GM12878 (cell line): ENCODE measurements at regions not wholly inside any gene's neighbourhood (a gene's known extent, or its start where the extent isn't known, plus 50 kb on each side); places are given as distances from the start of the nearest gene placed in this dataset.

Experiments
- ATAC-seq: fragments of 200-7000 bp; cut with Tn5 transposase; 3 replicates; pipeline ENCODE4 v1.9.1; 2020; ENCODE audit warnings: mild to moderate bottlenecking, moderate library complexity
- BruUV-seq: library from RNA; stranded (reverse); fragments of 400-500 nt; replicated peaks from 2 replicates; lab custom pipeline; 2021; lab: Mats Ljungman, UMichigan
- CTCF ChIA-PET: fragments of 300-600 bp; sonication (Branson Sonifier 250); formaldehyde crosslinking; extraction: SDS; loops from one replicate; lab custom pipeline; 2021; ENCODE audit warnings: inconsistent platforms; lab: Yijun Ruan, JAX
- POLR2A ChIA-PET: fragments of 350-600 bp; formaldehyde crosslinking; extraction: SDS; loops from one replicate; lab custom pipeline; 2021; ENCODE audit warnings: inconsistent platforms; lab: Charles Lee
- RAD21 ChIA-PET: fragments of 300-600 bp; sonication (Branson Sonifier 250); formaldehyde crosslinking; loops from one replicate; lab custom pipeline; 2023; ENCODE audit warnings: antibody characterized with exemption; ENCODE audit not compliant: unreplicated experiment; lab: Charles Lee
- SMC1A ChIA-PET: fragments of 300-600 bp; sonication (Branson Sonifier 250); formaldehyde crosslinking; loops from one replicate; lab custom pipeline; 2023; ENCODE audit not compliant: unreplicated experiment, uncharacterized antibody; lab: Charles Lee
- DNase-seq: peaks from one replicate; pipeline ENCODE4 v3.0.0-alpha.2; 2011; ENCODE audit warnings: low read depth, low spot score
- FAIRE-seq: peaks from 3 replicates; lab custom pipeline; 2011; peaks lifted over from hg19 to GRCh38; lab: Jason Lieb, UNC
- H2AFZ ChIP-seq: 2 replicates; pipeline ENCODE4 v1.6.0; 2011; ENCODE audit warnings: low read depth, low read length, control low read depth; ENCODE audit not compliant: control insufficient read depth
- H3K27ac ChIP-seq: 2 replicates; pipeline ENCODE4 v1.5.1; 2011; ENCODE audit warnings: control low read depth; ENCODE audit not compliant: control insufficient read depth, insufficient read depth
- H3K27me3 ChIP-seq, 2 experiments: replicated peaks in 1 of 2; 2 replicates each; pipeline versions ENCODE4 v1.6.0 to v1.6.1; 2011; ENCODE audit warnings: low read length in 1 of 2; ENCODE audit not compliant: control insufficient read depth in 2 of 2, insufficient read depth in 2 of 2
- H3K36me3 ChIP-seq, 2 experiments: 2 replicates each; pipeline ENCODE4 v1.5.1; 2011; ENCODE audit warnings: low read length in 1 of 2; ENCODE audit not compliant: control insufficient read depth in 2 of 2, insufficient read depth in 2 of 2
- H3K4me1 ChIP-seq: 2 replicates; pipeline ENCODE4 v1.6.1; 2011; ENCODE audit warnings: mild to moderate bottlenecking, low read length, moderate library complexity, mixed read lengths; ENCODE audit not compliant: control insufficient read depth, insufficient read depth
- H3K4me2 ChIP-seq: 2 replicates; pipeline ENCODE4 v1.6.0; 2011; ENCODE audit warnings: control low read depth; ENCODE audit not compliant: control insufficient read depth, insufficient read depth
- H3K4me3 ChIP-seq: fragments of 200-600 bp; sonication (generic); 2 replicates; pipeline ENCODE4 v1.5.1; 2016
- H3K79me2 ChIP-seq: 2 replicates; pipeline ENCODE4 v1.6.0; 2011; ENCODE audit warnings: low read length; ENCODE audit not compliant: control insufficient read depth, insufficient read depth
- H3K9ac ChIP-seq: 2 replicates; pipeline ENCODE4 v1.8.0; 2011; ENCODE audit warnings: low read length, control low read depth, mixed read lengths; ENCODE audit not compliant: control insufficient read depth, insufficient read depth
- H3K9me3 ChIP-seq: replicated peaks from 3 replicates; pipeline ENCODE4 v1.5.1; 2011; ENCODE audit warnings: mild to moderate bottlenecking, low read length; ENCODE audit not compliant: control insufficient read depth, insufficient read depth
- H4K20me1 ChIP-seq: 2 replicates; pipeline ENCODE4 v1.6.0; 2011; ENCODE audit not compliant: control insufficient read depth, insufficient read depth
- ATF2 ChIP-seq: IDR thresholded peaks from 2 replicates; pipeline ENCODE4 v1.6.1; 2012; ENCODE audit warnings: low read length, inconsistent platforms
- CEBPZ ChIP-seq: fragments of 150-350 bp; IDR thresholded peaks from 2 replicates; pipeline ENCODE4 v1.6.1; 2016; ENCODE audit warnings: low read depth, low read length
- CREB1 ChIP-seq: IDR thresholded peaks from 2 replicates; pipeline ENCODE4 v1.6.1; 2012; ENCODE audit warnings: low read depth, mild to moderate bottlenecking, inconsistent platforms
- E2F4 ChIP-seq: IDR thresholded peaks from 2 replicates; pipeline ENCODE4 v1.6.1; 2012; ENCODE audit warnings: low read depth, low read length, improper control_type of control experiment
- IKZF2 ChIP-seq, 2 experiments: fragments of 450-650 bp; IDR thresholded peaks; 2 replicates each; pipeline ENCODE4 v1.6.1; 2017; ENCODE audit warnings: mild to moderate bottlenecking in 2 of 2, moderate library complexity in 2 of 2
- NFIC ChIP-seq: IDR thresholded peaks from 2 replicates; pipeline ENCODE4 v1.6.1; 2012; ENCODE audit warnings: low read depth, mild to moderate bottlenecking, inconsistent platforms, low read length, moderate library complexity
- NKRF ChIP-seq: fragments of 450-650 bp; conservative IDR thresholded peaks from 2 replicates; pipeline ENCODE4 v1.6.1; 2017; ENCODE audit warnings: mild to moderate bottlenecking, moderate library complexity
- RB1 ChIP-seq: fragments of 450-650 bp; formaldehyde crosslinking; IDR thresholded peaks from 2 replicates; pipeline ENCODE4 v1.6.1; 2017; ENCODE audit warnings: mild to moderate bottlenecking, borderline replicate concordance
- SP1 ChIP-seq: IDR thresholded peaks from one replicate; pipeline ENCODE4 v1.6.1; 2011; ENCODE audit warnings: low read depth, low read length
- TBL1XR1 ChIP-seq: IDR thresholded peaks from 2 replicates; pipeline ENCODE4 v1.6.1; 2012; ENCODE audit warnings: low read depth, low read length, improper control_type of control experiment
- ZBTB40 ChIP-seq: fragments of 450-650 bp; IDR thresholded peaks from 2 replicates; pipeline ENCODE4 v1.6.1; 2016; ENCODE audit warnings: mild to moderate bottlenecking, moderate library complexity, borderline replicate concordance
- ZNF24 ChIP-seq: fragments of 450-650 bp; IDR thresholded peaks from 2 replicates; pipeline ENCODE4 v1.6.1; 2017; ENCODE audit warnings: antibody characterized with exemption, mild to moderate bottlenecking
- ZZZ3 ChIP-seq: IDR thresholded peaks from 2 replicates; pipeline ENCODE4 v1.6.1; 2011; ENCODE audit warnings: low read depth; ENCODE audit not compliant: control insufficient read depth, insufficient read length
- WGBS: methylation state at CpG from one replicate; pipeline ENCODE4 v1.1.6; 2016; ENCODE audit warnings: low lambda C conversion rate; ENCODE audit not compliant: insufficient replicate concordance, insufficient coverage; ENCODE audit errors: missing lambda C conversion rate; 5-methylcytosine and 5-hydroxymethylcytosine counted together
- in situ Hi-C: fragments of 300-500 bp; cut with MboI; formaldehyde crosslinking; loops from 9 replicates; pipeline ENCODE4 v1.14.3; 2018; ENCODE audit warnings: mixed read lengths
- intact Hi-C: fragments of 100-400 bp; cut with micrococcal nuclease; formaldehyde crosslinking; loops from one replicate; pipeline ENCODE4 v1.14.2; 2022; ENCODE audit not compliant: unreplicated experiment

GRCh38 chr20:22508426-22508825 lies 75.9 kb downstream of the FOXA2 start:
- 48% methylated on average over 7 of the region's 7 CpGs for WGBS
- CTCF ChIA-PET: no interaction called here
- TF ChIP-seq NKRF (no peak), CEBPZ (no peak), ZNF24 (no peak), ZBTB40 (no peak), ATF2 (no peak), RB1 (no peak), ZZZ3 (no peak), E2F4 (no peak), CREB1 (no peak), TBL1XR1 (no peak), SP1 (no peak), IKZF2 (IDR thresholded peaks at IDR 0.05) (no peak), NFIC (no peak)

More at GRCh38 chr20:22508426-22508825, 75.9 kb downstream of the FOXA2 start:
- no peaks in the 10 kb centered on the region for H3K4me1 ChIP-seq
- ChIA-PET SMC1A (no interaction called here), POLR2A (no interaction called here), RAD21 (no interaction called here)
- H3K9ac ChIP-seq: no peak overlapping the region
- H4K20me1 ChIP-seq: no peaks in the 10 kb centered on the region
- H3K27ac ChIP-seq: no peak overlapping the region
- no peaks in the 10 kb centered on the region for H3K36me3 ChIP-seq
- H3K79me2 ChIP-seq: no peaks in the 10 kb centered on the region
- no peak overlapping the region for H2AFZ ChIP-seq
- H3K27me3 ChIP-seq: no peaks in the 10 kb centered on the region
- no TSS peak for BruUV-seq
- in situ Hi-C loops (no loop called here), intact Hi-C loops (no loop called here)
- no peak overlapping the region for H3K4me3 ChIP-seq
- no peaks in the 10 kb centered on the region for H3K9me3 ChIP-seq
- no peak for ATAC-seq
- no peak for DNase-seq
- no peak for FAIRE-seq
- no peak overlapping the region for H3K4me2 ChIP-seq
